Stomach (tissue), 8 donors: ENCODE measurements at regions not wholly inside any gene's neighbourhood (a gene's known extent, or its start where the extent isn't known, plus 50 kb on each side); places are given as distances from the start of the nearest gene placed in this dataset.

ENCODE experiments used
- DNase-seq, 2 donors: peaks; one replicate each; pipeline versions ENCODE4 v3.0.0 to v3.0.0-alpha.2; 2013 to 2019
- H3K27ac ChIP-seq, 5 donors: fragments of 200-600 bp in 4 of 5; sonication (generic) in 4 of 5; one replicate each; pipeline ENCODE4 v1.5.1; 2013 to 2019; ENCODE audit warnings: mild to moderate bottlenecking in 1 of 5, moderate library complexity in 1 of 5
- H3K27me3 ChIP-seq, 3 donors: fragments of 200-600 bp; sonication (generic); one replicate each; pipeline ENCODE4 v1.5.1; 2017 to 2019; ENCODE audit warnings: mixed run types in 1 of 3
- H3K36me3 ChIP-seq, 4 donors: fragments of 200-600 bp; sonication (generic); 1 replicate in 3 of 4; 2 replicates in 1 of 4; pipeline ENCODE4 v1.5.1; 2016 to 2019
- H3K4me1 ChIP-seq, 4 donors: fragments of 200-600 bp; sonication (generic); one replicate each; pipeline ENCODE4 v1.5.1; 2016 to 2019
- H3K4me3 ChIP-seq, 4 donors: fragments of 200-600 bp; sonication (generic) in 3 of 4; one replicate each; pipeline ENCODE4 v1.5.1; 2016 to 2019; ENCODE audit warnings: mild to moderate bottlenecking in 1 of 4
- H3K9me3 ChIP-seq, 4 donors: fragments of 200-600 bp; sonication (generic); one replicate each; pipeline ENCODE4 v1.5.1; 2016 to 2019
- EP300 ChIP-seq: sonication (generic); formaldehyde crosslinking; IDR thresholded peaks from one replicate; pipeline ENCODE4 v1.6.1; 2017; ENCODE audit warnings: antibody characterized with exemption
- POLR2A ChIP-seq, 4 donors: fragments of 450-650 bp; IDR thresholded peaks; one replicate each; pipeline ENCODE4 v1.6.1; 2016; ENCODE audit warnings: antibody characterized with exemption in 4 of 4, control low read depth in 2 of 4, mild to moderate bottlenecking in 1 of 4, moderate library complexity in 1 of 4
- POLR2AphosphoS5 ChIP-seq, 3 donors: sonication (generic); formaldehyde crosslinking; IDR thresholded peaks; one replicate each; pipeline ENCODE4 v1.6.1; 2016; ENCODE audit warnings: antibody characterized with exemption in 3 of 3
- WGBS, 5 donors: extraction: QIAGEN DNeasy Blood & Tissue Kit in 3 of 5; methylation state at CpG; one replicate each; pipeline versions ENCODE4 v1.1.5 to v1.1.7; 2013 to 2018; 5-methylcytosine and 5-hydroxymethylcytosine counted together
- intact Hi-C: fragments of 100-400 bp; cut with DNase I; formaldehyde crosslinking; loops from one replicate; pipeline ENCODE4 v1.15.1; 2023; ENCODE audit warnings: low total_unique reads
- TF ChIP-seq, protein P1 (sequence below), 7 experiments: fragments of 450-650 bp in 4 of 7; fragments of 200-600 bp in 3 of 7; sonication (generic) in 3 of 7; IDR thresholded peaks; one replicate each; pipeline ENCODE4 v1.5.1; 2016 to 2019; ENCODE audit warnings: antibody characterized with exemption in 7 of 7, control low read depth in 2 of 7, mild to moderate bottlenecking in 1 of 7
- donor health status: healthy with polysubstance abuse.
- donor health status: Bipolar disorder and iron deficiency.
- donor health status: healthy.

DNA sequence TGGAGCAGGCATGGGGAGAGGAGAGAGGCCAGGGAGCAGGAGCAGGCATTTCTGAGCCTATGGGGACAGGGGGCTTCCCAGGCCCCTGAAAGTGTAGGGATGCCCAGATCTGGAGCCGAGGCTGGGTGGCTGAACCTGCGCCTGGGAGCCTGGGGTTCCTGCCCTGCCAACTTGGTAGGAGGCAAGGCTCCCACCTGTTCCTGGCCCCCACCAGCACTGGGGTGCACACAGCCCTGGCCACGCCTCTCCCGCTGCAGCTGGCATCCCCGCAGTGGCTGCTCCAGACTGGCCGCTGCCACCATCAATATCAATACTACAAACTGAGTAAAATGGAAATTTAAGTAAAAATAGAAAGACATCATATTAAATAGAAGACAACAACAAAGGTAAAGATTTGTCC lies 684.9 kb upstream of the MAP3K7 start:
- Histone ChIP-seq H3K4me3 (no peak overlapping the region), H3K36me3 (no peaks in the 10 kb centered on the region), H3K27ac (no peak overlapping the region), H3K27me3 (no peaks in the 10 kb centered on the region), H3K9me3 (peaks cover 0 to 15% (median 9%) of the 10 kb centered on the region in 4 donors), H3K4me1 (no peaks in the 10 kb centered on the region)
- intact Hi-C loops = no loop called here
- WGBS, 5 donors = 93 to 98% (median 95%) methylated on average over 4 to 6 of the region's 6 CpGs
- no peak for DNase-seq
- no peak for TF ChIP-seq POLR2AphosphoS5 (IDR thresholded peaks at IDR 0.05)
- TF ChIP-seq, protein P1, sequence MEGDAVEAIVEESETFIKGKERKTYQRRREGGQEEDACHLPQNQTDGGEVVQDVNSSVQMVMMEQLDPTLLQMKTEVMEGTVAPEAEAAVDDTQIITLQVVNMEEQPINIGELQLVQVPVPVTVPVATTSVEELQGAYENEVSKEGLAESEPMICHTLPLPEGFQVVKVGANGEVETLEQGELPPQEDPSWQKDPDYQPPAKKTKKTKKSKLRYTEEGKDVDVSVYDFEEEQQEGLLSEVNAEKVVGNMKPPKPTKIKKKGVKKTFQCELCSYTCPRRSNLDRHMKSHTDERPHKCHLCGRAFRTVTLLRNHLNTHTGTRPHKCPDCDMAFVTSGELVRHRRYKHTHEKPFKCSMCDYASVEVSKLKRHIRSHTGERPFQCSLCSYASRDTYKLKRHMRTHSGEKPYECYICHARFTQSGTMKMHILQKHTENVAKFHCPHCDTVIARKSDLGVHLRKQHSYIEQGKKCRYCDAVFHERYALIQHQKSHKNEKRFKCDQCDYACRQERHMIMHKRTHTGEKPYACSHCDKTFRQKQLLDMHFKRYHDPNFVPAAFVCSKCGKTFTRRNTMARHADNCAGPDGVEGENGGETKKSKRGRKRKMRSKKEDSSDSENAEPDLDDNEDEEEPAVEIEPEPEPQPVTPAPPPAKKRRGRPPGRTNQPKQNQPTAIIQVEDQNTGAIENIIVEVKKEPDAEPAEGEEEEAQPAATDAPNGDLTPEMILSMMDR (IDR thresholded peaks at IDR 0.05) = no peak
- TF ChIP-seq POLR2A (IDR thresholded peaks at IDR 0.05) = no peak
- TF ChIP-seq EP300 = no peak

DNA sequence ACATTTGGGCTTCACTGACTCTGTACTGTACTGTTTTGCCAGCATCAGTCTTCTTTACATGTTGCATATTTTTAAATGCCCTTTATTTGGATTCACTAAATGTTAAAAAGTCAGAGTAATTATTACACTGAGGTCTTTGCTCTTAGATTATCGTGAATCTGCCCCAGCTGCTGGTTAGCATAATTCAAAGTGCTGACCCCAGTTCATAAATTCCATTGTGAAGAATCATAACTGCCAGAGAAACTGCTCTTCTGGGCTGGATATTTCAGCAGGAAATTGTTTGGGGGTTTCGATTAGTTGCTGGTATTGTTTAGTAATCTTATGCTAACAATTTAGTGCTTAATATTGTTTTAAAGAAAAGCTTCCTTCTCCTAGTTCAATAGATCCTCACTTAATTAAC lies 682.1 kb upstream of the MAP3K7 start:
- TF ChIP-seq EP300 (no peak), POLR2A (IDR thresholded peaks at IDR 0.05) (no peak), POLR2AphosphoS5 (IDR thresholded peaks at IDR 0.05) (no peak)
- TF ChIP-seq, protein P1 (IDR thresholded peaks at IDR 0.05) = no peak
- H3K27me3 ChIP-seq = no peaks in the 10 kb centered on the region
- H3K4me3 ChIP-seq = no peak overlapping the region
- H3K36me3 ChIP-seq = no peaks in the 10 kb centered on the region
- H3K4me1 ChIP-seq = no peaks in the 10 kb centered on the region
- no peak overlapping the region for H3K27ac ChIP-seq
- no peak for DNase-seq
- WGBS, 5 donors = 49 to 70% (median 56%) methylated on average over 2 of the region's 2 CpGs
- intact Hi-C loops = no loop called here
- peaks cover 0 to 15% (median 9%) of the 10 kb centered on the region in 4 donors for H3K9me3 ChIP-seq

DNA sequence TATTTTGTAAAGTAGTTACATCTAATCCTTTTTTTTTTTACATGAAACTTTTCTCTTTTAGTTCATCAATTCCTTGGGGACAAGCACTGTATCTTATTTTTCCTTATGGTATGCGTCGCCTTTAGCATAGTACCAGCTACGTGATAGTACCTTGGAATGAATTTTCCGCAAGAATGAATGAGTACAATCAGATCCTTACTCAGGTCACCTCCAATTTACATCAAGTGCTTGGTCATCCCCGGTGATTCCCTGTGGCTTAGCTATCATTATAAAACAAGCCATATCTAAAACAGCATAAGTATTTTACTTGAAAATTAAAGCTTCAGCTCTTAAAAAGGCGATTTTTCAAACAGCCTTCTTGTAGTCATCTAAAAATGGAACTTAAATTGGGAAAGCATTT lies 680.4 kb upstream of the MAP3K7 start:
- Histone ChIP-seq H3K9me3 (peaks cover 0 to 15% (median 9%) of the 10 kb centered on the region in 4 donors), H3K4me3 (no peak overlapping the region), H3K27ac (no peak overlapping the region), H3K27me3 (no peaks in the 10 kb centered on the region), H3K4me1 (no peaks in the 10 kb centered on the region), H3K36me3 (no peaks in the 10 kb centered on the region)
- WGBS, 5 donors = 84 to 86% (median 85%) methylated on average over 6 of the region's 6 CpGs
- TF ChIP-seq, protein P1 (IDR thresholded peaks at IDR 0.05) = no peak
- TF ChIP-seq POLR2AphosphoS5 (IDR thresholded peaks at IDR 0.05) = no peak
- TF ChIP-seq POLR2A (IDR thresholded peaks at IDR 0.05) = no peak
- TF ChIP-seq EP300 = no peak
- intact Hi-C loops = no loop called here
- DNase-seq = no peak

DNA sequence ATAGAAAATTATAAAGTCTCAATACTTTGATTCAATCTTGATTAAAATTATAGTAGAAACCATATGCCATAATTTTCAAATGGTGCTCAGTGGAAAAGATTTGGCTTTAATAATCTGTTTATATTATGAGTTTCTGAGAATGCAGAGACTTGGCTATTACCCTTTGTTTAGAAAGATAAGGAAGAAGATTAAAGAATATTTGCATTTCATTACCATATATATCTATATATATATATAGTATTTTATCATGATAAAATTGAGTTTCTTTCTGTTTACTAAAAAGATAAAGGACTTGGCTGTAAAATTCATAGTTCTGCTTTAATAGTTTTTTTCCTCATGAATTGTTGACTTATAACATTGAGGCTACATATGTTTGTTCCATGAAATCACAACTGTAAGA lies 679.3 kb upstream of the MAP3K7 start:
- Histone ChIP-seq H3K27me3 (no peaks in the 10 kb centered on the region), H3K4me1 (no peaks in the 10 kb centered on the region), H3K4me3 (no peak overlapping the region), H3K36me3 (no peaks in the 10 kb centered on the region), H3K9me3 (peaks cover 0 to 7% (median 3%) of the 10 kb centered on the region in 4 donors), H3K27ac (no peak overlapping the region)
- TF ChIP-seq POLR2A (IDR thresholded peaks at IDR 0.05) (no peak), EP300 (no peak), POLR2AphosphoS5 (IDR thresholded peaks at IDR 0.05) (no peak)
- TF ChIP-seq, protein P1 (IDR thresholded peaks at IDR 0.05) = no peak
- DNase-seq = no peak
- intact Hi-C loops = no loop called here
